Fibroblast of skin of left quadriceps (primary cell): ENCODE measurements at regions not wholly inside any gene's neighbourhood (a gene's known extent, or its start where the extent isn't known, plus 50 kb on each side); places are given as distances from the start of the nearest gene placed in this dataset.
A peak's percentile ranks its signal among the peaks of the same experiment; 100 is the strongest.

Experiments used
- DNase-seq, 2 experiments: peaks; one replicate each; pipeline ENCODE4 v3.0.0-alpha.2; 2013; ENCODE audit warnings: low read depth in 2 of 2

- no peak for DNase-seq
Measured at GRCh38 chr20:7703551-7703961, 236.7 kb downstream of the HAO1 start.

- DNase-seq: no peak
Measured at GRCh38 chr20:7703996-7704395, 236.3 kb downstream of the HAO1 start.

DNA sequence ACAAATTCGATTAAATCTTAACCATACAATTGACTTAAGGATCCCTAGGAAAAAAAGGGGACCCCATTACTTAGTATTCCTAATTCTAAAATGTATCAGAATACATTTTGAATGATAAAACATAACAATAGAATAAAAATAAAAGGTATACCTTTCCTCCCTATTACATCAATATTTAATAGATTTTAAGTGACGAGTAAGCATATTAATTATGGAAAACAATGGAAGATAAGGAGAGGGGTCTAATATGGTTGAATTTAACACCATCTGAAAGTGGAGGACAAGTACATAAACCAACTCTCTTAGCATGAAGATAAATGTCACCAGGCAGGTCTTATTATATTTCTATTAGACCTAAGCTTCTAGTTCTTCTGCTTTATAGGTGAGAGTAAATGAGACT lies 232.1 kb downstream of the HAO1 start:
- no peak for DNase-seq

DNA sequence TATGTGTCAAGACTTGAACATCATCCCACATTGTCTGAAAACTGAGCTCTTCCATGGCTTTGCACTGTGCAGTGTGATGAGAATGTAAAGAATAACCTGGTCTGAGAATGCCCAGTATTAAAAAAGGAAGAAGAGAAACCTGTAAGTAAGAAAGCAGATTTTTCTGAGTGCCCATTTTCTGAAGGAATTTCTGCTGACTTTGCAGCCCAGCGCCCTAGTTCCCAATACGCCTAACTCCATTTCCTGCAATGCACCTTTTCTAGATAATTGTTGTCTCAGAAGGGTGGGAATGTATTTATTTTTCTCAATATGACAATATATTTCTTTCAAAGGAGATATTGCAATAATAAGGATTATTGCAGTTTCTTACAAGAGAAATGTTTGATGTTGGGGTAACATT lies 231.5 kb downstream of the HAO1 start:
- DNase-seq: no peak

DNA sequence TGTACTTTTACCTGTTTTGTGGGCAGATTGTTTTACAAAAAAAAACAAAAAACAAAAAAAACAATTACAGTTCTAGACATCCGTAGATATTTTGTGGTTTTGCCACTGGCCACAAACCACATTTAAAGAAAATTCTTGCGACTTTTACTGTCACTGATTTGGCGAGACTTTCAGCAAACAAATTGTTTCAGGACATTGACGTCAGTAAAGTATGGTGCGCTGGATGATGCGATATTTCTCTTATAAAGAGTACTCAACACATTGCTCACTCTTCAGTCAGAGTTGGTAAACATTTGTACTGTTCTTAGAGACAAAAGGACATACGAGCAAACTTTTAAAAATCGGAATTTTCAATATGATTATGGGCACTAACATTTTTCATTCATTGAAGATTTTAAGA lies 229.8 kb downstream of the HAO1 start:
- no peak for DNase-seq

- no peak for DNase-seq
Measured at GRCh38 chr20:7712661-7713060, 227.6 kb downstream of the HAO1 start.

DNA sequence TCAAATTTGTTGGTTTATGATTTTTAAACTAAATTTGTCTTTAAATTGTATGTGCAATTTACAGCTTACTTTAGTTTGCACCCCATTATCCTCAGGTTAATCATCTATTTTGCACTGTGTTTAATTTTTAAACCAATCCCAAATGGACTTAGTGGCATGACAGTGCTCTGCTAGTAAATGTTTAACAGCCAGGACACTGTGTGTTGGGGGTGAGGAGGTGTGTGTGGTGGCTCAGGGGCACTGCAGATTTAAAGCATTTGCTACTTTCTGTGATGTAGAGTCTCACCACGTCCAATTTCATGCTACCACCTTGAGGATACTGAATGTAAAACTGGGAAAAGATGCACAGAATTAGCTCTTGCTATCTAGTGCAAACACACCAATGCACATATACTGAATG lies 225.7 kb downstream of the HAO1 start:
- DNase-seq: no peak

- no peak for DNase-seq
Measured at GRCh38 chr20:7716286-7716972, 223.8 kb downstream of the HAO1 start.

- DNase-seq: no peak
Measured at GRCh38 chr20:7722564-7722963, 217.7 kb downstream of the HAO1 start.

- DNase-seq: no peak
Measured at GRCh38 chr20:7723284-7723683, 217.0 kb downstream of the HAO1 start.

- DNase-seq: no peak
Measured at GRCh38 chr20:7728338-7728737, 211.9 kb downstream of the HAO1 start.

DNA sequence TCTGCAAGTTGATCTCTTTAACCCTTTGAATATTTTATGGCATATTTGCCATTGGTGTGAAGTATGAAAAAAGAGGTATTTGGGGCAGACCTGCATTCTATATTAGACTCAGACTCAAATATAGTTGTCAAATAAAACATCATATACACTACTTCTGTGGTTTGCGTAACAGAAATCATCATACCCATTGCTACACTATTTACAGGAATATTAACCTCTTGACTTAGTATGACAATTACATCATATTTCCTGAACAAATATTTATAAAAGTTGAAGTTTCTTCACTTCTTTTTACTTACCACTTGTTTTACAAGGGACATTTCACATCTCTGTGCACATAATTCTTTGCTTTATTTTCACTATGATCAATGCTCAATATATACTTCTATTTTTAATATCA lies 206.0 kb downstream of the HAO1 start:
- no peak for DNase-seq

DNA sequence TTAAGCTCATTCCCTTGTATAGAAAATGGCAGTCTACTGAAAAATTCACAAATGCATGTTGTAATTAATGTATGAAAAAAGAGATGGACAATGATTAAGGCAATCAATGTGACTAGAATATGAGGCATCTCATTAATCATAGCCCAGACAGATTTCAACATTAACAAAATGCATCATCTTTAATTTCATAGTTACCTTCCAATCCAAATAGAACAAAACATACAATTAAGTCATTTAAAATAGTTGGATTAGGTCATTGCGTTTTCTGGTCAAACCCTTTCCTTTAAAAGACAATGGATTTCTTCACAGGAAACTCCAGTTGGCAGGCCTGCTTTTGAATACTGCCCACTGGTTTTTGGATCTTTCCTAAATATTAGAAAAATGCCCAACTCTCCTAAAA lies 203.9 kb downstream of the HAO1 start:
- DNase-seq: no peak

GRCh38 chr20:7741866-7742265 lies 198.4 kb downstream of the HAO1 start:
- DNase-seq: no peak

GRCh38 chr20:7742479-7742878 lies 197.8 kb downstream of the HAO1 start:
- peak in 1 of 2 experiments; percentile 15 for DNase-seq

DNA sequence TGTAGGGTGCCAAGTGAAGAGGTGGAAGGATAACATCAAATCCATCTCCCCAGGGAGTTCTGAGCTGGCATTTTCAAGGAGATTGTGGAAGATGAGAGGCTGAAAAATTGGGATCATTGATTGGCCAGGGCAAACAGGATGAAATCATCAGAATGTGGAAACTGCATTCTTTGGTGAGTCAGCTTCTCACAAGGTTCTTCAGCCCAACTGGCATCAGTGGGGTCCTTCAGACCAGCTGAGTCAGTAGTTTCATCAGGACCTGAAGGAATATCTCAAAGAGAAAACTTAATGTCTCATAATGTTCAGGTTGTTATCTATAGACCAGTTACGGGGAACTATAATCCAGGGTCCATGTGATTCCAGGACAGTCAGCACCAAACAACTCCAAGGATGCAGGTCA lies 195.8 kb downstream of the HAO1 start:
- peak in 1 of 2 experiments; percentile 20 for DNase-seq

- no peak for DNase-seq
Measured at GRCh38 chr20:7748624-7749023, 191.6 kb downstream of the HAO1 start.

- no peak for DNase-seq
Measured at GRCh38 chr20:7754102-7754501, 186.2 kb downstream of the HAO1 start.

DNA sequence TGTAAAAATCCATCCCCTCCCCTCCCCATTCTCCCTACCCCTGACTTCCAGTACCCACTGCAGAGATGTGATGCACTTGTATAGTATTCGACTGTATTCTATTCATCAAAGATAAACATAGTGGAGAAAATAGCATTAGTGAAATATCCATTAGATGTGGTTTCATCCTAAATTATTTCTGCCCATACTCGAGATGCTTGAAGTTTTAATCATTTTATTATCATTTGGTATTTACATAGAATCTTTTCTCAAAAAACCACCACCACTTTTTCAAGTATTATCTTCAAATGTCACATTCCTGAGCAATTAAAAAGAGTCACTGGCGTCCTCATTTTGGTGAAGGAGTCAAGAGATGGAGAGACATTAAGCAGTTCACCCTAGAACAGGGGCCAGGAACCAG lies 181.9 kb downstream of the HAO1 start:
- DNase-seq: peak in 1 of 2 experiments; percentile 11

GRCh38 chr20:7760247-7761031 lies 179.8 kb downstream of the HAO1 start:
- DNase-seq: peak; percentile 30 to 32

DNA sequence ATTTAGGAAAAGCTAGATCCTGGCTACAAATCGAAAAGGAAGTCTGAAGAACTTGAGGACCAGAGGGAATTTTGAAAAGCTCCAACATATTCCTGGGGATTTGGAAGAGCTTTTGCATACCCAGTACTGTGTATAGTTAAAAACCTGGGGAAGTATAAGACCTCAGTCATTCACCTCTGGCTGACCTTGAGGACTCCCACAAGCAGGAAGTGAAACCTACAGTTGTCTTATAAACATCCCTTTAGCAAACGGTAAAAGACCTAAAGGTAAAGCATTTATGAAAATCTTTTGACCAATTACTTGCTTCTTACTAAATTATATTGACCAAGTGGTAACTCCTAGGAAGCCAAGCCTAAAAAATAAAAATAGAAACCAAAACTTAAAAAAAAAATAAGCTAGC lies 175.0 kb downstream of the HAO1 start:
- no peak for DNase-seq

DNA sequence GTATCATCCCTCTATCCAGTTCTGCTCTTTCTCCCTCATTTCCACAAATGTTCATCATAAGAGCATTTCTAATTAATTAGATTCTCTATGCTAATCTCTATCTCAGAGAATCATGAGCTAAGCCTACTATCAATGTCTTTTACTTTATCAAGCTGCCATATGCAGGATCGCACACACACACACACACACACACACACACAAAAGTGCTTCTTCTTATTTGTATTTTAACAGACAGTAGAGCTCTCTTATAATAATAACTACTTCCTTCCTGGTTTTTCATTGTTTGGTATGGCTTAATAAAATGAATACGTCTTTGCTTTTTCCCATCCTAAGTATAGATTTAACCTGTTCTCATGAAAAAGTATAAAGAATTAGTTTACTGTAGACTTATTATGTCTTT lies 170.2 kb downstream of the HAO1 start:
- no peak for DNase-seq

DNA sequence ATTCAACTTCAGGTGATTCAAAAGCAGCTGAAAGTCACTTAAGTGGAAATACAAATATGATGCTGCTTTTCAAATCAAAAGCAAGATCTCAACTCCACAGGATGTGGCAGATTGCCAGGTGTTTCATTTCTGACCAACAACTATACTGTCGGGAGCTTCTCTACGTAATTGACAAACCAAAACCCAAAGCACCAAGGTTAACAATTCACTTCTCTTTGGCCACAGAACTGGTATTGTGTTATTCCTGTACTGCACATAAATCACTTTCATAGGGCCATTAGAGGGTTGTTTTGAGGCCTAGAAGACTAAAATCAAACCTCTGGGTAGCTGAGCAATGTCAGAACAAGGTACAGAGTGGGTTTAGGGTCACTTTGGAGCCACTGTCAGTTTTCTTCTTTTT lies 169.7 kb downstream of the HAO1 start:
- DNase-seq: no peak
